GM06990 (cell line): ENCODE measurements at regions not wholly inside any gene's neighbourhood (a gene's known extent, or its start where the extent isn't known, plus 50 kb on each side); places are given as distances from the start of the nearest gene placed in this dataset.

Experiments used
- DNase-seq: peaks from one replicate; pipeline ENCODE4 v3.0.0-alpha.2; 2011; ENCODE audit not compliant: insufficient read length; ENCODE audit errors: extremely low read depth
- H3K27me3 ChIP-seq: replicated peaks from 2 replicates; pipeline ENCODE4 v1.6.0; 2011; ENCODE audit warnings: low read length; ENCODE audit not compliant: control insufficient read depth, insufficient read depth
- H3K36me3 ChIP-seq: 2 replicates; pipeline ENCODE4 v1.5.1; 2011; ENCODE audit warnings: low read length; ENCODE audit not compliant: control insufficient read depth, insufficient read depth
- H3K4me3 ChIP-seq: replicated peaks from 2 replicates; pipeline ENCODE4 v1.5.1; 2011; ENCODE audit warnings: low read depth, mild to moderate bottlenecking, control low read depth, low read length
- CTCF ChIP-seq: IDR thresholded peaks from 2 replicates; pipeline ENCODE4 v1.5.1; 2011; ENCODE audit warnings: low read length, control low read depth, mild to moderate bottlenecking, inconsistent platforms; ENCODE audit not compliant: insufficient read depth, poor library complexity, severe bottlenecking

DNA sequence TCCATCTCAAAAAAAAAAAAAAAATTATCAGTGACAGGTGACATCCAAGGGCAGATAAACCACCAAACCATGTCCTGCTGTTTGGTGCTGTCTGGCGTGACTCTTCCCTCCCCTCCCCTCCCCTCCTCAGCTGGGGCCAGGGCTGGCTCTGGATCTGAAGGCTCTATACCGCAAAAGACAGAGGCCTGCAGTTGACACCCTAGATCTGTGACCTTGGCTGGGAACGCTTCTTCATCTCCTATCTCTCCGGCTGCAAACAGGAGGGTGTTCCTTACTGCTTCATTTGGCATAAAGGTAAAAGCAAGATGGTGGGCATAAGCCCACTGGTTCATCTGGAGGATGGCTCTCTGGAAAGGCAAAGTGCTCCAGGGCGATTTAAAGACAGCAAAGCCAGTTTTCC is 126.8 kb upstream of the PRMT8 start:
- no peak for TF ChIP-seq CTCF
- no peaks in the 10 kb centered on the region for H3K36me3 ChIP-seq
- H3K4me3 ChIP-seq = no peak overlapping the region
- H3K27me3 ChIP-seq = peaks cover 1% of the 10 kb centered on the region; the same call in 1 of the 2 replicates
- no peak for DNase-seq

- peaks cover 1% of the 10 kb centered on the region; the same call in 1 of the 2 replicates for H3K27me3 ChIP-seq
Measured at GRCh38 chr12:3364661-3365462, 126.1 kb upstream of the PRMT8 start.

GRCh38 chr12:3365463-3366411 is 125.3 kb upstream of the PRMT8 start:
- peaks cover 1% of the 10 kb centered on the region; the same call in 1 of the 2 replicates for H3K27me3 ChIP-seq
- no peak for TF ChIP-seq CTCF
- no peak overlapping the region for H3K4me3 ChIP-seq
- DNase-seq = no peak
- H3K36me3 ChIP-seq = no peaks in the 10 kb centered on the region

More at GRCh38 chr12:3364661-3365462, 126.1 kb upstream of the PRMT8 start:
- Histone ChIP-seq H3K4me3 (no peak overlapping the region), H3K36me3 (no peaks in the 10 kb centered on the region)
- TF ChIP-seq CTCF = no peak
- no peak for DNase-seq

DNA sequence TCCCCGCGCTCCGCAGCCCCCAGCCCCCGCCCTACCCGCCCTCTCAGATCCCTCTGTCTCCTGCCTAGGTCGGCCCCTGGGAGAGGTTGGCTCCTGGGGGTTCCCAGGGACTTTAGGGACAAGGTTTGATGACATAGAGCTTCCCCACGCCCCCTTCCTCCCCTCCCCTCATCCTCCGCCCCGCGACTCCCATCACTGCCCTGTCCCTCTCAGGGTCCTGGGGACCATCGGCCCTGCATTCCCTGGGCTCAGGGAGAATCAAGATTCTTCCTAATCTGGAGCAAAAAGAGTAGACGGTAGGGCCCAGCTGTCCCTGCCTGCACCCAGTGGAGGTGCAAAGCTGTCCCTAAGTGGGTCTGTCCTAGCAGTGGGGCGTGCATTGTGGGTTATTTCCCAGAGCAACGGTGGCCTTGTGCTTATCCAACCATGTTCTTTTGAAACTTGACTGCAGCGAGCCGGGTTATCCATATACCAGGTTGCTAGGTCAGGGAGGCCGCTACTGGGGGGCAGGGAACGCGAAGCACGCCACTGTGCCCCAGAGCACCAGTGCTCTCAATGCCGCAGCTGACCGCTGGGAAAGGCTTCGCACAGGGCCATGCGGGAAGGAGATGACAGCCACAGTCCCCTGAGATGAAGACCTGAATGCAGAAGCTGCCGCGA is 124.4 kb upstream of the PRMT8 start:
- TF ChIP-seq CTCF = no peak
- no peaks in the 10 kb centered on the region for H3K36me3 ChIP-seq
- no peak for DNase-seq
- H3K4me3 ChIP-seq = no peak overlapping the region
- peaks cover 1% of the 10 kb centered on the region; the same call in 1 of the 2 replicates for H3K27me3 ChIP-seq

DNA sequence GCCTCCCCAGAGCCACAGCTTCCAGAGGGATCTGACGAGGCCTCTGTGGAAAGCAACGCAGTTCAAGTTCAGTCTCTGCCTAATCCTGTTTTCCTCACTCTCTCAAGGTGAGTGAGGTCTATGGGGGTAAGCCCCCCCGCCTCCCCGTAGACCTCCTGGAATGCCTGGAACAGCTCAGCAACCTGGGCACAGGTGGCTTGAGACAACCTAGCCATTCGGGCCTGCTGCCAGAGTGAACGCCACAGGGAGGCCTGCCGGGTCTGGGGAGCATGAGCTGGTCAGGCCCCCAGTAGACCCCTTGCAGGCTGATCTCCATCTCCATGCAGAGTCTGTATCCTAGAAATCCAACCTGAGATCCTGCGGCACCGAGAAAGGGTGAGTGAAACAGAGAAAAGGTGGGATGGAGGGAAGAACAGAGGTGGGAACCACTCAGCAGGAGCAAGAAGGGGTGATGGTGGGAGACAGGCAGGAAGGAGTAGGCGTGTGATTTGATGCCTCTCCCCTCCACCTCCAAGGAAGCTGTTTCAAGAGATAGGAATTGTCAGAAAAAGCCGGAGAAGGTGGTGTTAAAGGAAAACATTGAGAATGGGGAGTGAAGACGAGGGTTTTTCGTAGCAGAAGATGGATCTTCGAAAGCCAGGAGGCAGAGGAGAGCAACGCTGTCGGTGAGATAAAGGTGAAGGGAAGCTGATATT is 123.1 kb upstream of the PRMT8 start:
- peaks cover 1% of the 10 kb centered on the region; the same call in 1 of the 2 replicates for H3K27me3 ChIP-seq
- no peaks in the 10 kb centered on the region for H3K36me3 ChIP-seq
- no peak overlapping the region for H3K4me3 ChIP-seq
- no peak for TF ChIP-seq CTCF
- no peak for DNase-seq
